ENCODE measurements at regions not wholly inside any gene's neighbourhood (a gene's known extent, or its start where the extent isn't known, plus 50 kb on each side); places are given as distances from the start of the nearest gene placed in this dataset.

DNA sequence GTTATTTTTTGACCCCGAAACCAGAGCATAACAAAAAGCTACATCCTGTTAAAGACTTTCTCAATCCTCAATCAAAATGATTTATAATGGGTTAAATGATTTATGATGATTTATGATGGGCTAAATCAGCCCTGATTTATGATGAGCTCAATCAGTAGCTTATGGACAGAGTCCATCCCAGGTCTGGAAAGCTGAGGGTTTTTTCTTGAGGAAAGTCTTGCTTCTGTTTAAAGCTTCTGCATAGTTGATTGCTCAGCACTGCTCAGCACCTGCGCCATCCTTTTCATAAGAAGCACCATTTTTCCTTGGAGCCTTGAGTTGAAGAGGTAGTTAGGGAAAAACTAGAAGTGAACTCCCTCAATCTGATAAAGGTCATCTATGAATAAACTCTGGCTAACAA is 356.8 kb downstream of the CYRIA start:
- H3K4me3 ChIP-seq (ENCODE audit: control insufficient read depth in 1 of 7, extremely low read depth in 1 of 7, insufficient read depth in 4 of 7, low read depth in 2 of 7, low read length in 6 of 7), result no peak overlapping the region
- H3K9me3 ChIP-seq (ENCODE audit: control extremely low read depth in 1 of 5, control insufficient read depth in 4 of 5, insufficient read depth in 2 of 5, low read depth in 1 of 5, low read length in 4 of 5), result peaks cover 0 to 7% (median 0%) of the 10 kb centered on the region in 5 experiments
- no CpG with 5 or more reads among the region's 2 CpGs for WGBS (ENCODE audit: insufficient coverage)
- no peak overlapping the region for H3K27ac ChIP-seq (ENCODE audit: insufficient read depth in 1 of 2, low read depth in 1 of 2, low read length in 2 of 2, poor library complexity in 1 of 2, severe bottlenecking in 2 of 2)
- ChIA-PET POLR2A (no interaction called here), CTCF (interaction anchor here (0.7 to 2.4 kb wide), 4 partner anchors 9 to 39 kb away, joined by 3 to 9 read pairs (median 6); no protein-coding TSS in a partner anchor)
- no peak for DNase-seq
- no peaks in the 10 kb centered on the region for H3K27me3 ChIP-seq (replicated peaks in 2 of 5; ENCODE audit: control insufficient read depth in 4 of 5, insufficient read depth in 5 of 5, low read length in 4 of 5)
- peaks cover 3 to 18% (median 10%) of the 10 kb centered on the region in 4 experiments for H3K4me1 ChIP-seq (ENCODE audit: control extremely low read depth in 1 of 4, control insufficient read depth in 4 of 4, insufficient read depth in 4 of 4, low read length in 3 of 4)
- H3K36me3 ChIP-seq (ENCODE audit: control insufficient read depth in 4 of 4, insufficient read depth in 4 of 4, low read length in 3 of 4), result no peaks in the 10 kb centered on the region

DNA sequence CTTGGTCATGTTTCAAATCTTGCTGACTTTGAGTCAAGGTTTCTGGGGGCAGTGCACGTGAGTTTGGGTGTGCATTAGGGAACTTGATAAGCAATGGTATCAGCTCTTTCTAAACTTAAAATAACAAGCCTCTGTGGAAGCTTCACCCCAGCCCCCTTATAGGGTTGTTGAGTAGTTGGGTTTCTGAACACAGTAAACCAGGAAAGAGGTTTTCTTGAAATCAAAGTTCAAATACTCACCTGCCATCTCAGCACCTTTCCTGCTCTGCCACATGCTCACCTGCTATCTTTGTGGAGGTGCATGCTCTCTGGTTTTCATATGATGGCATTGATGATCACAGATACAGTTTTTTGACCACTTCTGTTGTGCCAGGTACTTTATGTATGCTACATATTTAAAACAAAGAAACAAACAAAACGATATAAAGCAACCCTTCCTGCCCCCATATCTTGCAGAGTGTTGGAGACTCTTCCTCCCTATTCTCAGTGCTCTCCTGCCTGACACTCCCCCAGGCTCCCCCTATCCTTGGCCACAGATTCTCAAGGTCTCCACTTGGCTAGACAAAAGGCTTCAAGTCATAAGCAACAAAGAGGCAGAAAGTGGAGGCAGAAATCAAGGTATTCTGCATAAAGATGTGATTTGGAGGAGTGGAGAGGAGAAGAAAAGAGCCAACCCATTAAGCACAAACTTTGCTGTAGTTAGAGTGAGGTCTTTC is 360.6 kb downstream of the CYRIA start:
- Histone ChIP-seq H3K9me3 (ENCODE audit: control extremely low read depth in 1 of 5, control insufficient read depth in 4 of 5, insufficient read depth in 2 of 5, low read depth in 1 of 5, low read length in 4 of 5) (peaks cover 0 to 15% (median 0%) of the 10 kb centered on the region in 5 experiments), H3K36me3 (ENCODE audit: control insufficient read depth in 4 of 4, insufficient read depth in 4 of 4, low read length in 3 of 4) (peaks cover 0 to 5% (median 1%) of the 10 kb centered on the region in 4 experiments), H3K27ac (ENCODE audit: insufficient read depth in 1 of 2, low read depth in 1 of 2, low read length in 2 of 2, poor library complexity in 1 of 2, severe bottlenecking in 2 of 2) (no peak overlapping the region), H3K4me1 (ENCODE audit: control extremely low read depth in 1 of 4, control insufficient read depth in 4 of 4, insufficient read depth in 4 of 4, low read length in 3 of 4) (peaks cover 0 to 15% (median 11%) of the 10 kb centered on the region in 4 experiments), H3K4me3 (ENCODE audit: control insufficient read depth in 1 of 7, extremely low read depth in 1 of 7, insufficient read depth in 4 of 7, low read depth in 2 of 7, low read length in 6 of 7) (no peak overlapping the region), H3K27me3 (replicated peaks in 2 of 5; ENCODE audit: control insufficient read depth in 4 of 5, insufficient read depth in 5 of 5, low read length in 4 of 5) (no peaks in the 10 kb centered on the region)
- 92% methylated on average over 1 of the region's 2 CpGs for WGBS (ENCODE audit: insufficient coverage)
- DNase-seq, result no peak
- CTCF ChIA-PET, result no interaction called here
- POLR2A ChIA-PET, result no interaction called here

DNA sequence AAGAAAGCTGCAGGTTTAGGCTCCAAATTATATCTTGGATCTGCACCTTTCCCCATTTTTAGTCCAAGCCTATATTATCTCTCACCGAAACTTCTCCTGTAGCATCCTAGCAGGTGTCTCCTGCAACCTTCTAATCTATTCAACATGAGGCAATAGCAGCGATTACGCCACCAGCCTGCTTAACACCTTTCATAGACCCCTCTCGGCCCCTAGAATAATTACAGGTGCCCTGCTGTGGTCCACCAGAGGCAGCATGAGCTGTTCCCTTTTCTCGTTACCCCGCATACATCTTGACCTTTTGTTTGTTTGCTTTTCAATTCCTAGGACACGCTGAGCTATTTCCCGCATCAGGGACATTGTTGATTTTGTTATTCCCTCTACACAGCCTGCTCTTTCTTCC is 361.9 kb downstream of the CYRIA start:
- Histone ChIP-seq H3K4me3 (ENCODE audit: control insufficient read depth in 1 of 7, extremely low read depth in 1 of 7, insufficient read depth in 4 of 7, low read depth in 2 of 7, low read length in 6 of 7) (peak overlapping the region in 1 of 7 experiments; percentile 83), H3K36me3 (ENCODE audit: control insufficient read depth in 4 of 4, insufficient read depth in 4 of 4, low read length in 3 of 4) (peaks cover 0 to 11% (median 1%) of the 10 kb centered on the region in 4 experiments), H3K4me1 (ENCODE audit: control extremely low read depth in 1 of 4, control insufficient read depth in 4 of 4, insufficient read depth in 4 of 4, low read length in 3 of 4) (peaks cover 0 to 15% (median 11%) of the 10 kb centered on the region in 4 experiments), H3K9me3 (ENCODE audit: control extremely low read depth in 1 of 5, control insufficient read depth in 4 of 5, insufficient read depth in 2 of 5, low read depth in 1 of 5, low read length in 4 of 5) (peaks cover 0 to 23% (median 0%) of the 10 kb centered on the region in 5 experiments), H3K27ac (ENCODE audit: insufficient read depth in 1 of 2, low read depth in 1 of 2, low read length in 2 of 2, poor library complexity in 1 of 2, severe bottlenecking in 2 of 2) (no peak overlapping the region), H3K27me3 (replicated peaks in 2 of 5; ENCODE audit: control insufficient read depth in 4 of 5, insufficient read depth in 5 of 5, low read length in 4 of 5) (no peaks in the 10 kb centered on the region)
- 99% methylated on average over 8 of the region's 8 CpGs for WGBS (ENCODE audit: insufficient coverage)
- CTCF ChIA-PET, result interaction anchor here (0.9 to 1.7 kb wide), 3 partner anchors 9 to 22 kb away, joined by 3 to 5 read pairs (median 3); no protein-coding TSS in a partner anchor
- DNase-seq, result no peak
- POLR2A ChIA-PET, result no interaction called here

DNA sequence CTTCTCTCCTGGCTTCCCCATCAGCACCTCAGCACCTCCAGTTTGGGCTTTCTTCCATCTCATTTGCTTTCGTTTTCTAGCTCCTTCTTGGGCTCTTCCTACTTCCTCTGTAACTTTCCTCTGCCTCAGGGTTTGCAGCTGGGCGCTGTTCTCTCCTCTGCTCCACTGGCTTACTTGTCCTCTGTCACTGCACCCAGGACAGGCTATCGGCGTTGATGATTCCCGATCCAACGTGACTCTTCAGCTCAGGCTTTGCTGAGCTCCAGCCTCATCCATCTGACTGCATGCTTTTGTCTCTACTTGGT is 362.4 kb downstream of the CYRIA start:
- Histone ChIP-seq H3K4me3 (ENCODE audit: control insufficient read depth in 1 of 7, extremely low read depth in 1 of 7, insufficient read depth in 4 of 7, low read depth in 2 of 7, low read length in 6 of 7) (peak overlapping the region in 6 of 7 experiments; percentile 40 to 83 (median 65)), H3K4me1 (ENCODE audit: control extremely low read depth in 1 of 4, control insufficient read depth in 4 of 4, insufficient read depth in 4 of 4, low read length in 3 of 4) (peaks cover 0 to 15% (median 11%) of the 10 kb centered on the region in 4 experiments), H3K36me3 (ENCODE audit: control insufficient read depth in 4 of 4, insufficient read depth in 4 of 4, low read length in 3 of 4) (peaks cover 0 to 13% (median 1%) of the 10 kb centered on the region in 4 experiments), H3K27me3 (replicated peaks in 2 of 5; ENCODE audit: control insufficient read depth in 4 of 5, insufficient read depth in 5 of 5, low read length in 4 of 5) (no peaks in the 10 kb centered on the region), H3K9me3 (ENCODE audit: control extremely low read depth in 1 of 5, control insufficient read depth in 4 of 5, insufficient read depth in 2 of 5, low read depth in 1 of 5, low read length in 4 of 5) (peaks cover 0 to 18% (median 0%) of the 10 kb centered on the region in 5 experiments), H3K27ac (ENCODE audit: insufficient read depth in 1 of 2, low read depth in 1 of 2, low read length in 2 of 2, poor library complexity in 1 of 2, severe bottlenecking in 2 of 2) (peak overlapping the region in 1 of 2 experiments; percentile 68)
- 44% methylated on average over 6 of the region's 6 CpGs for WGBS (ENCODE audit: insufficient coverage)
- peak in 1 of 3 donors; percentile 45 for DNase-seq
- ChIA-PET POLR2A (interaction anchor here (0.9 to 1.0 kb wide), 2 partner anchors 23 to 33 kb away, joined by 3 read pairs; no protein-coding TSS in a partner anchor), CTCF (interaction anchor here (0.8 to 2.1 kb wide), 7 partner anchors 8 to 362 kb away, joined by 3 to 5 read pairs (median 4); no protein-coding TSS in a partner anchor)

DNA sequence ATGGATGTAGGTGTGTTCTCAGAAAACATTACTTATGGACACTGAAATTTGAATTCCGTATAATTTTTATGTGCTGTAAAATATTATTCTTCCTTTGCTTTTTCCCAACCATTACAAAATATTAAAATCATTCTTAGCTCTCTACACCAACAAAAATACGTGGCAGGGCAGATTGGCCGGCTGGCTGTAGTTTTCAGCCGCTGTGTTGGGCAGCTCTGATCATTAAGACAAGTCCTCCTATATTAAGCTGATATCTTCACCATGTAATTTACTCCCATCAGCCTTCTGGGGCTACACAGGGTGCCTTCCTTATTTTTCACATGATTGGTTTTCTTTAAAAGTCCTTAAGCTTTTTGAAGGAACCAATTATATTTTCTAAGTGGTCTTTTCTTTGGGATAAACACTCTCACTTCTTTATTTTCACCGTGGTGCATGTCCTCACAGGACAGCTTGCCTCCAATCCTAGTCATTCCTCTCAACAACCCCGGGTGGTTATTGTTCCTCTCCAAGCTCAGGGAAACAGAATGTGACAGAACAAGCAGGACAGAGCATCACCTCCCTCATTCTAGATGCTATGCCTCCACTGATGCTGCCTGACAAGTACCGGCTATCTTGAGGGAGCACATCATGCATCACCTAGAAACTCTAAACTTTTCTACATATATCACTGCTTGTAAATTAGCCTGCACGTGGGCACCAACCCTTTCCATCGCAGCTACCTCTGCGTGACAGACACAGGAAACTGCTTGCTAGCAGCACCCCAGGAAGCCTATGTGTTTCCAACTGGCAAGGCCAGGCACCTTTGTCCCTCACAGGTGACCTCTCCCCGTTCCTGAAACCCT is 362.3 kb downstream of the MYCN start:
- peak in 1 of 3 donors; percentile 54 for DNase-seq
- peak overlapping the region in 6 of 7 experiments; percentile 40 to 83 (median 65) for H3K4me3 ChIP-seq (ENCODE audit: control insufficient read depth in 1 of 7, extremely low read depth in 1 of 7, insufficient read depth in 4 of 7, low read depth in 2 of 7, low read length in 6 of 7)
- peaks cover 0 to 15% (median 11%) of the 10 kb centered on the region in 4 experiments for H3K4me1 ChIP-seq (ENCODE audit: control extremely low read depth in 1 of 4, control insufficient read depth in 4 of 4, insufficient read depth in 4 of 4, low read length in 3 of 4)
- H3K27ac ChIP-seq (ENCODE audit: insufficient read depth in 1 of 2, low read depth in 1 of 2, low read length in 2 of 2, poor library complexity in 1 of 2, severe bottlenecking in 2 of 2), result peak overlapping the region in 1 of 2 experiments; percentile 68
- 46% methylated on average over 10 of the region's 11 CpGs for WGBS (ENCODE audit: insufficient coverage)
- ChIA-PET POLR2A (interaction anchor here (0.8 to 1.0 kb wide), 3 partner anchors 15 to 33 kb away, joined by 3 read pairs; no protein-coding TSS in a partner anchor), CTCF (interaction anchor here (0.8 to 2.1 kb wide), 9 partner anchors 8 to 361 kb away, joined by 3 to 5 read pairs (median 4); no protein-coding TSS in a partner anchor)
- no peaks in the 10 kb centered on the region for H3K27me3 ChIP-seq (replicated peaks in 2 of 5; ENCODE audit: control insufficient read depth in 4 of 5, insufficient read depth in 5 of 5, low read length in 4 of 5)
- peaks cover 0 to 13% (median 1%) of the 10 kb centered on the region in 4 experiments for H3K36me3 ChIP-seq (ENCODE audit: control insufficient read depth in 4 of 4, insufficient read depth in 4 of 4, low read length in 3 of 4)
- peaks cover 0 to 18% (median 0%) of the 10 kb centered on the region in 5 experiments for H3K9me3 ChIP-seq (ENCODE audit: control extremely low read depth in 1 of 5, control insufficient read depth in 4 of 5, insufficient read depth in 2 of 5, low read depth in 1 of 5, low read length in 4 of 5)

DNA sequence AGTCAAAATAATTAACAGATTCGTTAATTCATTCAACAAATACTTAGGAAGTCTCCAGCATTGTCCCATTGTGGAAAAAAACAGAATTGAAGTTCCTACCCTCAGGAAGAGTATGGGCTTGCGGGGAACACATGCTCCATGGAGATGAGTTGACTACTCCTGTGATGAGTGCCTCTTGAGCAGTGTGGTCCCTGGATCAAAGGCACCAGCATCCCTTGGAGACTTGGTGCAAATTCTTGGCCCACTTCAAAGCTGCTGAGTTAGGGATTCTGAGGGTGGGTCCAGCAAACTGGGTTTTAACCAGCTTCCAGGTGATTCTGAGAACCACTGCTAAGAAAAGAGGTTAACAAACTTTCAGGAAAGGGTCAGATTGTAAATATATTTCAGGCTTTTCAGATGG is 361.6 kb downstream of the MYCN start:
- DNase-seq, result no peak
- WGBS (ENCODE audit: insufficient coverage), result 100% methylated on average over 1 of the region's 2 CpGs
- peaks cover 0 to 18% (median 0%) of the 10 kb centered on the region in 5 experiments for H3K9me3 ChIP-seq (ENCODE audit: control extremely low read depth in 1 of 5, control insufficient read depth in 4 of 5, insufficient read depth in 2 of 5, low read depth in 1 of 5, low read length in 4 of 5)
- ChIA-PET POLR2A (interaction anchor here (0.8 kb wide), 1 partner anchor 16 kb away, joined by 3 read pairs; no protein-coding TSS in a partner anchor), CTCF (interaction anchor here (0.8 to 2.1 kb wide), 6 partner anchors 9 to 360 kb away, joined by 3 to 5 read pairs (median 4); no protein-coding TSS in a partner anchor)
- H3K36me3 ChIP-seq (ENCODE audit: control insufficient read depth in 4 of 4, insufficient read depth in 4 of 4, low read length in 3 of 4), result peaks cover 0 to 13% (median 1%) of the 10 kb centered on the region in 4 experiments
- H3K4me1 ChIP-seq (ENCODE audit: control extremely low read depth in 1 of 4, control insufficient read depth in 4 of 4, insufficient read depth in 4 of 4, low read length in 3 of 4), result peaks cover 0 to 15% (median 11%) of the 10 kb centered on the region in 4 experiments
- no peaks in the 10 kb centered on the region for H3K27me3 ChIP-seq (replicated peaks in 2 of 5; ENCODE audit: control insufficient read depth in 4 of 5, insufficient read depth in 5 of 5, low read length in 4 of 5)
- H3K27ac ChIP-seq (ENCODE audit: insufficient read depth in 1 of 2, low read depth in 1 of 2, low read length in 2 of 2, poor library complexity in 1 of 2, severe bottlenecking in 2 of 2), result no peak overlapping the region
- H3K4me3 ChIP-seq (ENCODE audit: control insufficient read depth in 1 of 7, extremely low read depth in 1 of 7, insufficient read depth in 4 of 7, low read depth in 2 of 7, low read length in 6 of 7), result no peak overlapping the region

Measured in common myeloid progenitor, CD34-positive (primary cell).